Pancreas (tissue), 10 donors: ENCODE measurements at regions not wholly inside any gene's neighbourhood (a gene's known extent, or its start where the extent isn't known, plus 50 kb on each side); places are given as distances from the start of the nearest gene placed in this dataset.
"Not testable (repeated sequence)": the region's sequence is repeated elsewhere in the genome, so short reads cannot be mapped to it uniquely, and the experiment has no call there.

Experiments used
- ATAC-seq, 4 donors: fragments of 200-7000 bp; cut with Tn5 transposase; one replicate each; pipeline versions ENCODE4 v1.8.0 to v1.9.1; 2020; ENCODE audit warnings: mild to moderate bottlenecking in 4 of 4, moderate library complexity in 4 of 4
- DNase-seq, 6 donors: peaks; one replicate each; pipeline ENCODE4 v3.0.0-alpha.2; 2020
- FAIRE-seq: peaks from 2 replicates; lab custom pipeline; 2012; peaks lifted over from hg19 to GRCh38; lab: Jason Lieb, UNC
- H3K27ac ChIP-seq, 4 donors: fragments of 200-600 bp; sonication (generic); 1 replicate in 3 of 4; 2 replicates in 1 of 4; pipeline versions ENCODE4 v1.5.0 to v1.8.0; 2020
- H3K27me3 ChIP-seq, 4 donors: fragments of 200-600 bp; one replicate each; pipeline ENCODE4 v1.8.0; 2021
- H3K36me3 ChIP-seq, 3 donors: fragments of 200-600 bp; sonication (generic) in 1 of 3; one replicate each; pipeline versions ENCODE4 v1.5.0 to v1.8.0; 2020 to 2021
- H3K4me1 ChIP-seq, 3 donors: fragments of 200-600 bp; one replicate each; pipeline ENCODE4 v1.8.0; 2021
- H3K4me3 ChIP-seq, 4 donors: fragments of 200-600 bp; sonication (generic) in 2 of 4; one replicate each; pipeline versions ENCODE4 v1.5.0 to v1.8.0; 2020 to 2021
- H3K9me3 ChIP-seq, 4 donors: fragments of 200-600 bp; one replicate each; pipeline ENCODE4 v1.8.0; 2021
- WGBS, 2 donors: extraction: QIAGEN DNeasy Blood & Tissue Kit; methylation state at CpG; one replicate each; pipeline ENCODE4 v1.1.7; 2013; 5-methylcytosine and 5-hydroxymethylcytosine counted together
- intact Hi-C, 3 donors: fragments of 100-400 bp; cut with DNase I; formaldehyde crosslinking; loops; one replicate each; pipeline versions ENCODE4 v1.11.1 to v1.14.2; 2022
- TF ChIP-seq, protein P1 (sequence below), 4 donors: fragments of 200-600 bp; sonication (generic) in 3 of 4; IDR thresholded peaks; one replicate each; pipeline versions ENCODE4 v1.5.0 to v1.8.0; 2021; ENCODE audit warnings: antibody characterized with exemption in 4 of 4
- donor health status: healthy with polysubstance abuse.
- donor health status: DM: no; HTN: no; CAD: no; lungs with moderate emphysema.
- donor health status: DM: no; HTN: no; CAD: no.
- donor health status: control.
- donor health status: control.
- donor health status: Bipolar disorder and iron deficiency.
- donor health status: DM: yes; HTN: yes; CAD: no.
- donor health status: DM: no; HTN: no; CAD: no.
- donor health status: DM: no; HTN: no; CAD: no.
- donor health status: DM: yes; HTN: yes; CAD: no.

DNA sequence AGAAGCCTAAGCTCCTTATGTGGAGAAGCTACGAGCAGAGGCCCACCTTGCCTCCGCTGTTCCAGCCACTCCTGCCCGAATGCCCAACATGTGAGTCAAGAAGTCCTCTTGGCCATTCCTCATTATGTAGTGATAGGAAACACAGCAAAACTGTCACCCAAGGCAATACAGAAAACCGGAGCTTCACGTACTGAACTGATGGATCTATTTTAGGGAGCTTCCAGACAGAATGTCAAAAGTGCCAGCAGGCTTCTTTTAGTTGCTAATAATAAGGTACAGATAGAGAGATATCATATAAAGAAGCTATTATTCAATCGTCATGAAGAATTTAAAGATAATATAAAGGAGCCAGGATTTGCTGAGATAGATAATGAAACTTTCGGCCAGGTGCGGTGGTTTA is 91.6 kb upstream of the SYT10 start:
- Histone ChIP-seq H3K27ac (no peak overlapping the region), H3K4me1 (no peaks in the 10 kb centered on the region), H3K9me3 (no peaks in the 10 kb centered on the region), H3K4me3 (no peak overlapping the region), H3K27me3 (no peaks in the 10 kb centered on the region), H3K36me3 (no peaks in the 10 kb centered on the region)
- intact Hi-C loops = no loop called here
- DNase-seq = no peak
- TF ChIP-seq, protein P1, sequence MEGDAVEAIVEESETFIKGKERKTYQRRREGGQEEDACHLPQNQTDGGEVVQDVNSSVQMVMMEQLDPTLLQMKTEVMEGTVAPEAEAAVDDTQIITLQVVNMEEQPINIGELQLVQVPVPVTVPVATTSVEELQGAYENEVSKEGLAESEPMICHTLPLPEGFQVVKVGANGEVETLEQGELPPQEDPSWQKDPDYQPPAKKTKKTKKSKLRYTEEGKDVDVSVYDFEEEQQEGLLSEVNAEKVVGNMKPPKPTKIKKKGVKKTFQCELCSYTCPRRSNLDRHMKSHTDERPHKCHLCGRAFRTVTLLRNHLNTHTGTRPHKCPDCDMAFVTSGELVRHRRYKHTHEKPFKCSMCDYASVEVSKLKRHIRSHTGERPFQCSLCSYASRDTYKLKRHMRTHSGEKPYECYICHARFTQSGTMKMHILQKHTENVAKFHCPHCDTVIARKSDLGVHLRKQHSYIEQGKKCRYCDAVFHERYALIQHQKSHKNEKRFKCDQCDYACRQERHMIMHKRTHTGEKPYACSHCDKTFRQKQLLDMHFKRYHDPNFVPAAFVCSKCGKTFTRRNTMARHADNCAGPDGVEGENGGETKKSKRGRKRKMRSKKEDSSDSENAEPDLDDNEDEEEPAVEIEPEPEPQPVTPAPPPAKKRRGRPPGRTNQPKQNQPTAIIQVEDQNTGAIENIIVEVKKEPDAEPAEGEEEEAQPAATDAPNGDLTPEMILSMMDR (IDR thresholded peaks at IDR 0.05) = no peak
- no peak for ATAC-seq
- no peak for FAIRE-seq
- WGBS, 2 donors = 67 to 75% methylated on average over 8 of the region's 8 CpGs

DNA sequence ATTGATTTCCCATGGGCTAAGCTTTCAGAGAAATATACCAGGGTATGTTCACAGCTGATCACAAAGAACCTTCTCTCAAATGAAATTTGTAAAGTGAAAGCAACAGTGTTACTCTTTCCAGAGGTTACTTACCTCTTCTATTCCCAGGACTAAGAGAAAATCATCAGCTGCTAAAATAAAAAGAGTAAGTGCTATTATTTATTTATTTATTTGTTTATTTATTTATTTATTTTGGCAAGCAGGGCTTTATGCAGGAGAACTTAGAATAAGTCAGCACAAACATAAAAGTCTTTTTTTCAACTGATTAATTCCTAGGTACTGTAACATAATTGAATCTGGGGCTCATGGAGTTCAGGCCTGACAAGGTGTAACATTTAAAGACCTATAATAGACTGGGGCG is 93.9 kb upstream of the SYT10 start:
- no peak for ATAC-seq
- Histone ChIP-seq H3K27me3 (no peaks in the 10 kb centered on the region), H3K4me1 (no peaks in the 10 kb centered on the region), H3K27ac (no peak overlapping the region), H3K36me3 (no peaks in the 10 kb centered on the region), H3K4me3 (no peak overlapping the region), H3K9me3 (no peaks in the 10 kb centered on the region)
- intact Hi-C loops = no loop called here
- no peak for FAIRE-seq
- DNase-seq = no peak
- TF ChIP-seq, protein P1 (IDR thresholded peaks at IDR 0.05) = no peak
- 81 to 92% methylated on average over 1 of the region's 1 CpG for WGBS, 2 donors

DNA sequence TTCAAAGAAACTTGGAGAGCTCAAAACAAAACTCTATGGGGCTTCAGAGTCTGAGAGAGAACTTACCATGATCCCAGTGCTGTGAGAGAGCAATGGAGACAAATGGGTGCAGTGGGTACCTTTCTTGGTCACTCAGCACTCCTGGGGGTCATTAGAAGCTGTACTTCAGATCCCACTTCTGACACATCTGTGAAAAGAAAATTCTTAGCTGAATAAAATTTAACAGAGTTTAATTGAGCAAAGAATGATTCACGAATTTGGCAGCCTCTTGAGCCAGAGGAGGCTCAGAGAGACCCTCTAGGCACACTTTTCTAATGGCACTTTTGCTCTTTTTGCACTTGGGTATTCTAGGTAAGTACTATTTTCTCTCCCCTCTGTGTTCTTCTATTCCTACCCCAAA is 96.8 kb upstream of the SYT10 start:
- FAIRE-seq (no peak), ATAC-seq (no peak), DNase-seq (no peak)
- intact Hi-C loops = no loop called here
- Histone ChIP-seq H3K27ac (no peak overlapping the region), H3K36me3 (no peaks in the 10 kb centered on the region), H3K27me3 (no peaks in the 10 kb centered on the region), H3K9me3 (no peaks in the 10 kb centered on the region), H3K4me3 (no peak overlapping the region), H3K4me1 (no peaks in the 10 kb centered on the region)
- TF ChIP-seq, protein P1 (IDR thresholded peaks at IDR 0.05) = no peak
- 13 to 27% methylated on average over 1 of the region's 1 CpG for WGBS, 2 donors

DNA sequence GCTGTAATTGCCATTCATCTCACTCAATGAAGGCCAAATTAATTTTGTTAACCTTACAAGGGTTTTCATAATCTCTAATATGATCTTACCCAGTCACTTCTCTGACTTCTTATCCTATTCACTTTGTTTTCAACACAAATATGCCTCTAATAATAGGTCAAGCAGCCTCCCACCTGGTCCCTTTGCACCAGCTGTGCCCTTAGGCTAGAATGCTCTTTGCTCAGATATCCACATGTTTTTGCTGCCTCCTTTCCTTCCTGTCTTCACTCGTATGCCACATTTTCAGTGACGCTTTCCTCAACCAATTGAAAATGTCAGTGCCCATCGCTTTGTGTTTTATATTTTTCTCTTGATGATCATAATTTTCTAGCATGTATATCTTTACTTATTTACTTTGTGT is 106.4 kb upstream of the SYT10 start:
- Histone ChIP-seq H3K4me1 (no peaks in the 10 kb centered on the region), H3K9me3 (no peaks in the 10 kb centered on the region), H3K27me3 (no peaks in the 10 kb centered on the region), H3K4me3 (no peak overlapping the region), H3K27ac (no peak overlapping the region), H3K36me3 (no peaks in the 10 kb centered on the region)
- TF ChIP-seq, protein P1 (IDR thresholded peaks at IDR 0.05) = no peak
- no peak for FAIRE-seq
- no peak for ATAC-seq
- WGBS, 2 donors = 81 to 94% methylated on average over 3 of the region's 3 CpGs
- DNase-seq = no peak
- intact Hi-C loops = no loop called here

DNA sequence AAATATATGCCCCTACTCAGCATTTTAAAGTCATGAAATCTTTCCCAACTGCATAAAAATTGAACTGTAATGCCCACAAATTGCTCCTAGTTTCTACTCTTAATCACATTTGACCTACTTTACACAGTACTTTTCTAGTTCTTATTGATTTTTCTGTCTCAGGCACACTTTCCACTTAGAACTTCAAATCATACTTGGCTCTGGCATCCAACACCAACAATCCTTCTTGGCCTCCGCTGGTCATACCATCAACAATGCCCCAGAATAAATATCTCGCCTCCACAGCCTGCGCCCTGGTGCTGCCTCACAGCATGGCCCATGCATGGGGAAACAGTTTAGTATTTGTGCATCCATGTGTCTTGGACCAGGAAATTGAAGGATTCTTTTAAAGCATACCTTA is 107.5 kb upstream of the SYT10 start:
- intact Hi-C loops = no loop called here
- H3K4me1 ChIP-seq = no peaks in the 10 kb centered on the region
- H3K4me3 ChIP-seq = no peak overlapping the region
- FAIRE-seq (no peak), ATAC-seq (peak in 3 of 4 donors; percentile 48 to 59 (median 55)), DNase-seq (peak in 1 of 6 donors; percentile 9)
- H3K27me3 ChIP-seq = no peaks in the 10 kb centered on the region
- 26 to 37% methylated on average over 3 of the region's 3 CpGs for WGBS, 2 donors
- H3K27ac ChIP-seq = no peak overlapping the region
- no peaks in the 10 kb centered on the region for H3K9me3 ChIP-seq
- TF ChIP-seq, protein P1 (IDR thresholded peaks at IDR 0.05) = no peak
- H3K36me3 ChIP-seq = no peaks in the 10 kb centered on the region

DNA sequence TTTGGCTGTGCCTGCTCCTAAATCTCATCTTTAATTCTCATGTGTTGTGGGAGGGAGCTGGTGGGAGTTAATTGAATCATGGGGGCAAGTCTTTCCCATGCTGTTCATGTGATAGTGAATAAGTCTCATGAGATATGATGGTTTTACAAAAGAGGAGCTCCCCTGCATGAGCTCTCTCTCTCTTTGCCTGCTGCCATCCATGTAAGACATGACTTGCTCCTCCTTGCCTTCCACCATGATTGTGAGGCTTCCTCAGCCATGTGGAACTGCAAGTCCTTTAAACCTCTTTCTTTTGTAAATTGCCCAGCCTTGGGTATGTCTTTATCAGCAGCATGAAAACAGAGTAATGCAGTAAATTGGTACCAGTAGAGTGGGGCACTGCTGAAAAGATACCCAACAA is 110.6 kb upstream of the SYT10 start:
- H3K27ac ChIP-seq, intact Hi-C loops, H3K9me3 ChIP-seq, H3K36me3 ChIP-seq, H3K4me3 ChIP-seq, DNase-seq, ATAC-seq, H3K27me3 ChIP-seq, FAIRE-seq, H3K4me1 ChIP-seq: not testable (repeated sequence)
